SU-DHL-6 (cell line): ENCODE measurements at regions not wholly inside any gene's neighbourhood (a gene's known extent, or its start where the extent isn't known, plus 50 kb on each side); places are given as distances from the start of the nearest gene placed in this dataset.

Experiments
- EZH2phosphoT487 ChIP-seq: fragments of 200-600 bp; sonication (generic), shearing (Covaris generic); conservative IDR thresholded peaks from 2 replicates; pipeline ENCODE4 v1.6.1; 2018; ENCODE audit warnings: mild to moderate bottlenecking, antibody characterized with exemption, low read length, moderate library complexity, mixed read lengths
- TF ChIP-seq, protein P1 (sequence below): fragments of 200-600 bp; sonication (generic); IDR thresholded peaks from one replicate; pipeline ENCODE4 v1.5.1; 2017; ENCODE audit warnings: antibody characterized with exemption, mild to moderate bottlenecking, low read length, moderate library complexity; ENCODE audit not compliant: insufficient read depth, poor library complexity, severe bottlenecking

DNA sequence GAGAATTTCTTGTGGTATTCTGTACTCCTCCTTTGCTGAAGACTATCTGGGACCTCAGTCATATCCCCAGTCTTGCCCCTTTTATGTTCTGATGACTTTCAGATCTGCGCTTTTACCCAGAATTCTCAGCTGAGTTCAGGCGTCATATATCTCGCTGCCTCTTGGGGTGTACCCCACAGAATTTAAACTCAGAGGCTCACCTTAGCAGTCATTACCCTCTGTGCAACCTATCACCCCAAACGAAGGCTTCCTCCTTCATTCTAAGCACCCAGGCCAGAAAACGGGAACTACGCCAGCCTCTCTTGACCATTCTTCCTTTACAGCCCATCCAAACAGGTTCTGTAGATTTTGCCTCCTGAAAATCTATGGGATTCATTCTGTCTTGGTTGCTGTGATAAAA lies 574.8 kb upstream of the C16orf82 start:
- TF ChIP-seq, protein P1, sequence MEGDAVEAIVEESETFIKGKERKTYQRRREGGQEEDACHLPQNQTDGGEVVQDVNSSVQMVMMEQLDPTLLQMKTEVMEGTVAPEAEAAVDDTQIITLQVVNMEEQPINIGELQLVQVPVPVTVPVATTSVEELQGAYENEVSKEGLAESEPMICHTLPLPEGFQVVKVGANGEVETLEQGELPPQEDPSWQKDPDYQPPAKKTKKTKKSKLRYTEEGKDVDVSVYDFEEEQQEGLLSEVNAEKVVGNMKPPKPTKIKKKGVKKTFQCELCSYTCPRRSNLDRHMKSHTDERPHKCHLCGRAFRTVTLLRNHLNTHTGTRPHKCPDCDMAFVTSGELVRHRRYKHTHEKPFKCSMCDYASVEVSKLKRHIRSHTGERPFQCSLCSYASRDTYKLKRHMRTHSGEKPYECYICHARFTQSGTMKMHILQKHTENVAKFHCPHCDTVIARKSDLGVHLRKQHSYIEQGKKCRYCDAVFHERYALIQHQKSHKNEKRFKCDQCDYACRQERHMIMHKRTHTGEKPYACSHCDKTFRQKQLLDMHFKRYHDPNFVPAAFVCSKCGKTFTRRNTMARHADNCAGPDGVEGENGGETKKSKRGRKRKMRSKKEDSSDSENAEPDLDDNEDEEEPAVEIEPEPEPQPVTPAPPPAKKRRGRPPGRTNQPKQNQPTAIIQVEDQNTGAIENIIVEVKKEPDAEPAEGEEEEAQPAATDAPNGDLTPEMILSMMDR, result no peak
- TF ChIP-seq EZH2phosphoT487, result no peak
